Thoracic aorta (tissue), 2 donors: ENCODE measurements at regions not wholly inside any gene's neighbourhood (a gene's known extent, or its start where the extent isn't known, plus 50 kb on each side); places are given as distances from the start of the nearest gene placed in this dataset.

Experiments
- ATAC-seq: fragments of 150-250 bp; one replicate; pipeline ENCODE4 v1.8.0; 2017; ENCODE audit warnings: low read depth; ENCODE audit not compliant: insufficient number of reproducible peaks, low FRiP score
- DNase-seq: peaks from one replicate; pipeline ENCODE4 v3.0.0-alpha.2; 2020; ENCODE audit warnings: low spot score
- H3K27ac ChIP-seq, 2 donors: fragments of 200-600 bp; sonication (generic); 1 replicate in 1 of 2; 2 replicates in 1 of 2; pipeline ENCODE4 v1.5.1; 2016; ENCODE audit warnings: mild to moderate bottlenecking in 2 of 2, moderate library complexity in 2 of 2
- H3K27me3 ChIP-seq: fragments of 200-600 bp; sonication (generic); replicated peaks from 2 replicates; pipeline ENCODE4 v1.6.0; 2016; ENCODE audit warnings: mild to moderate bottlenecking; ENCODE audit not compliant: insufficient read depth
- H3K36me3 ChIP-seq: fragments of 200-600 bp; sonication (generic); one replicate; pipeline ENCODE4 v1.5.1; 2016
- H3K4me1 ChIP-seq, 2 donors: fragments of 200-600 bp; sonication (generic); 1 replicate in 1 of 2; 2 replicates in 1 of 2; pipeline versions ENCODE4 v1.5.1 to v1.6.0; 2016; ENCODE audit warnings: low read depth in 2 of 2, mild to moderate bottlenecking in 1 of 2; ENCODE audit not compliant: control insufficient read depth in 1 of 2
- H3K4me3 ChIP-seq: fragments of 200-600 bp; sonication (generic); 2 replicates; pipeline ENCODE4 v1.5.1; 2016; ENCODE audit warnings: mild to moderate bottlenecking
- H3K9me3 ChIP-seq: fragments of 200-600 bp; sonication (generic); 2 replicates; pipeline ENCODE4 v1.5.1; 2016
- TF ChIP-seq, protein P1 (sequence below): fragments of 200-600 bp; sonication (generic); IDR thresholded peaks from one replicate; pipeline ENCODE4 v1.5.1; 2019; ENCODE audit warnings: antibody characterized with exemption

DNA sequence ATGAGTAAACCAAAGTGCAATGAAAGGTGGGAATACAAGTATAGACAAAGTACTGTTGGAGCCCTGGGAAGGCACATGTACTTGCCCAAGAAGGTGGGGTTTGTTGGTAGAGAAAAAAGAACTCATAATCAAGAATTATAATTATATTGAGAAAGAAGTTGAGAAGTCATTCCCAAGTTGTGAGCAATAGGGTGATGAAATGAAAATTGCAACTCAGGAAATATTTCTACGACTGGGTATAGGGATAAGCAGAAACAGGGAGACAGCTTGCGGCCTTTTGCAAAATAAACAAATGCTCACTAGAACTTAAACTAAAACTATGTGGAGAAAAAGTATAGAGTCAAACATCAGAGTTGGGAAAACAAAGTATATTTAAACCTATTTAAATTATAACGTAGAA, 250.7 kb upstream of the FAM83B start:
- Histone ChIP-seq H3K9me3 (no peaks in the 10 kb centered on the region), H3K4me3 (no peak overlapping the region), H3K4me1 (no peaks in the 10 kb centered on the region), H3K27me3 (no peaks in the 10 kb centered on the region), H3K27ac (no peak overlapping the region), H3K36me3 (no peaks in the 10 kb centered on the region)
- ATAC-seq = no peak
- TF ChIP-seq, protein P1, sequence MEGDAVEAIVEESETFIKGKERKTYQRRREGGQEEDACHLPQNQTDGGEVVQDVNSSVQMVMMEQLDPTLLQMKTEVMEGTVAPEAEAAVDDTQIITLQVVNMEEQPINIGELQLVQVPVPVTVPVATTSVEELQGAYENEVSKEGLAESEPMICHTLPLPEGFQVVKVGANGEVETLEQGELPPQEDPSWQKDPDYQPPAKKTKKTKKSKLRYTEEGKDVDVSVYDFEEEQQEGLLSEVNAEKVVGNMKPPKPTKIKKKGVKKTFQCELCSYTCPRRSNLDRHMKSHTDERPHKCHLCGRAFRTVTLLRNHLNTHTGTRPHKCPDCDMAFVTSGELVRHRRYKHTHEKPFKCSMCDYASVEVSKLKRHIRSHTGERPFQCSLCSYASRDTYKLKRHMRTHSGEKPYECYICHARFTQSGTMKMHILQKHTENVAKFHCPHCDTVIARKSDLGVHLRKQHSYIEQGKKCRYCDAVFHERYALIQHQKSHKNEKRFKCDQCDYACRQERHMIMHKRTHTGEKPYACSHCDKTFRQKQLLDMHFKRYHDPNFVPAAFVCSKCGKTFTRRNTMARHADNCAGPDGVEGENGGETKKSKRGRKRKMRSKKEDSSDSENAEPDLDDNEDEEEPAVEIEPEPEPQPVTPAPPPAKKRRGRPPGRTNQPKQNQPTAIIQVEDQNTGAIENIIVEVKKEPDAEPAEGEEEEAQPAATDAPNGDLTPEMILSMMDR = no peak
- no peak for DNase-seq

DNA sequence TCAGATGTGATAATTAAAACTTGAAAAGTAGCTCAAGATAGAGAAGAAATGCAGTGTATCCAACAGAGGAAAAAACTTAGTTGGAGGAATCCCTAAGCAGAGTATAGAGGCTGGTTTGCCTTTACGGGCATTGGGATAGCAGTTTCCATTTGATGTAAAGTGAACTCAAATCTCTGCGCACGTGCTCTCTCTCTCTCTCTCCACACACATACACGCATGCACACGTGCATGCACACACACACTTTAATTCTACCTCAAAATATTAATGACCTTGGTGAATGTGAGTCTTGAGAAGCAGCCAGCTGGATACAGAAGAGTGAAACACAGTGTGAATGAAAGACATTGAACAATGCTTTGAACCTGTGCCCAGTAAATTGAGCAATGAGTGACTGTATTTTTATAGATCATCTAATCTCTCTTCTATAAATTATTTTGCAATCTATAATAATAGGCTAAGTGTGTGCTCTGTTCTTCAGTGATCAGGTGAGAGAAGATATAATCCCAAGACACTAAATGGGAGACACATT, 247.7 kb upstream of the FAM83B start:
- Histone ChIP-seq H3K4me3 (no peak overlapping the region), H3K4me1 (no peaks in the 10 kb centered on the region), H3K36me3 (no peaks in the 10 kb centered on the region), H3K9me3 (no peaks in the 10 kb centered on the region), H3K27ac (no peak overlapping the region), H3K27me3 (no peaks in the 10 kb centered on the region)
- DNase-seq = no peak
- TF ChIP-seq, protein P1 = no peak
- ATAC-seq = no peak

DNA sequence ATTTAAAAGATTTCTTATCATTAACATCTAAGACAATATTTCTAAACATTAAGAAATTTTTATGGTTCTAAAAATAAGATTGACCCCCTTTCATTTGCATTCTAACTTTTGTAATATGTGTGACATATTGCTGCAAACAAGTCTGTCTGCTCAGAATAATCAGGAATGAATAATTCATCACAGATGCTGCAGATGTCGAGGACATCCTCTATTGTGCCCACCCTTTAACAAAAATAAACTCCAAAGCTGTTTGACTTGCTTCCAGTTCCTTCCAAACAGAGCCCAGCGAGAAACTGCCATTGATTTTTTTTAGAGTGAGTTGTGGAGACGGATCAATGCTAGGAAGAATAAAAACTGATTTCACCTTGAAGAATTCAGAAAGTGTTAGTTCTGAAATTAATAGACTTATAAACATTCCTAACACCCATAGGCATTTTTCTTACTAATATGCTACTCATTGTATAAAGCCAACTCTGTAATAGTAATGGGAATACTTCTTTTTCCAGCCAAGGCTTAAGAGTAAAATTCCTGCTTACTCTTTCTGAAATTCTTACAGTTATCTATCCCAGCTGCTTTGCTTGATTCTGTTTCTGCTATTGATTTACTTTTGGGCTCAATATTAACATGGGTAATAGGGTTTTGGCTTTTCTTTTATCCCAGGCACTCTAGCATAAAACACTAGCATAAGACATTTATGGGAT, 244.8 kb upstream of the FAM83B start:
- Histone ChIP-seq H3K4me3 (no peak overlapping the region), H3K27me3 (no peaks in the 10 kb centered on the region), H3K4me1 (no peaks in the 10 kb centered on the region), H3K27ac (no peak overlapping the region), H3K36me3 (no peaks in the 10 kb centered on the region), H3K9me3 (no peaks in the 10 kb centered on the region)
- ATAC-seq (no peak), DNase-seq (no peak)
- TF ChIP-seq, protein P1 = no peak

DNA sequence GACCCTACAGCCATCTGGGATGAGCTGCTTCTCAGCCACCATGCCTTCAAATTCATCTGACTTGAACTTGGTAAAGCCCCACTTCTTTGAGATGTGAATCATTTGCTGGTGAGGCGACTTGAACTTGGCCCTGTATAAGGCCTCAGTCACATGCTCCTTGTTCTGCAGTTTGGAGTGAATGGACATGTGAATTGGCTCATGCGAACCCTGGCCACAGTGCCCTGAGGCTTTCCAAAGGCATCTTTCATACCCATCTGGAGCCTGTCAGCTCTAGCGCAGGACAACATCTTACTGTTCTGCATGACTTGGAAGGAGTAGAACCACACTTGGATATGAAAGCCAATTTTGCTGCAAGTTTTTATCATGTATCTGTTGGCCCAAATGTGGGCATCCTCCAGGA, 244.0 kb upstream of the FAM83B start:
- H3K4me3 ChIP-seq = no peak overlapping the region
- DNase-seq (no peak), ATAC-seq (no peak)
- TF ChIP-seq, protein P1 = no peak
- no peaks in the 10 kb centered on the region for H3K4me1 ChIP-seq
- H3K27ac ChIP-seq = no peak overlapping the region
- no peaks in the 10 kb centered on the region for H3K36me3 ChIP-seq
- H3K27me3 ChIP-seq = no peaks in the 10 kb centered on the region
- H3K9me3 ChIP-seq = no peaks in the 10 kb centered on the region

DNA sequence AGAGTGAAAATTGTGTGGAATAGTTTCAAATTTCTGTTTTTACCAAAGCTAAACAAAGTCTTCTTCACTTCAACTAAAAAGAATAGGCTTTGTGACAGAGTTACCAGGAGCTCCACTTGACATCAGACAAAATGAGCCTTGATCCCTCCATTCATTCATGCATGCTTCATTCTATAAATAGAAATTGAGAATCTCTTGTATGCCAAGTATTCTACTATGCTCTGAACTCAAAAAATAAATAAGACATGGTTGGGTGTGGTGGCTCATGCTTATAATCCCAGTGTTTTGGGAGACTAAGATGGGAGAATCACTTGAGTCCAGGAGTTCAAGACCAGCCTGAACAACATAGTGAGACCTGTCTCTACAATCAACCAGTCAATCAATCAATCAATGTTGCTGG, 236.6 kb upstream of the FAM83B start:
- TF ChIP-seq, protein P1 = no peak
- H3K9me3 ChIP-seq = no peaks in the 10 kb centered on the region
- H3K27ac ChIP-seq = no peak overlapping the region
- no peaks in the 10 kb centered on the region for H3K36me3 ChIP-seq
- no peaks in the 10 kb centered on the region for H3K27me3 ChIP-seq
- peaks cover 0 to 4% of the 10 kb centered on the region in 2 donors for H3K4me1 ChIP-seq
- ATAC-seq (no peak), DNase-seq (no peak)
- no peak overlapping the region for H3K4me3 ChIP-seq
